ENCODE measurements at regions not wholly inside any gene's neighbourhood (a gene's known extent, or its start where the extent isn't known, plus 50 kb on each side); places are given as distances from the start of the nearest gene placed in this dataset.

DNA sequence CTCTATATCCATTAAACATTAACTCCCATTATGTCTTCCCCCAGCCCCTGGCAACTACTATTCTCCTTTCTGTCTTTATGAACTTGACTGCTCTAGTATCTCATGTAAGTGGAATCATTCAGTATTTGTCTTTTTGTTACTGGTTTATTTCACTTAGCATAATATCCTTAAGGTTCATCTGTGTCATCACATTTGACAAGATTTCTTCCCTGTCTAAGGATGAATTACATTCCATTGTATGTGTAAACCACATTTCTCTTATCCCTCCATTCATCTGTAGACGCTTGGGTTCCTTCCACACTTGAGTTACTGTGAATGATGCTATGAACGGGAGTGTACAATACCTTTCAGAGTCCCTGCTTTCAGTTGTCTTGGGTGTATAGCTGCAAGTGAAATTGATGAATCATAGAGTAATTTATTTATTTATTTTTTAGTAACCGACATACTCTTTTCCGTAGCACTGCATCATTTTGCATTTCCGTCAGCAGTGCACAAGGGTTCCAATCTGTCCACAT lies 399.7 kb upstream of the RBFOX1 start:
- no peak for DNase-seq (ENCODE audit: low spot score)

DNA sequence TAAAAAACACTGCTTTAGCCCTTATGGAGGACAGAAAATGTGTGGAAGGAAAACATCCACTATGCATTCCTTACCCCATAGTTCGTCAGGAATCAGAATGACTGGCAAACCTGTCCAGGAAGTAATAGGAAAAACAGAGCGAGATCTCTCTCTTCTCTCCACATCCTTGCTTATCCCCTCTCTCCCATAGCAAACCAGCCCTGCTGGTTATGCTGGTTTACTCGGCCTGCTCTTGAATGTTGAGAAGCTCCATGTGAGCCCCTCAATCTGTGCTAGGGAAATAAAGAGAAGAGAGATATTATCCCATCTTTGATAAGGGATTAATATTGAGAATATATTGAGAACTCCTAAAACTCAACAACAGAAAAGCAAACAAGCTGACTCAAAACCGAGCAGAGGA lies 402.8 kb upstream of the RBFOX1 start:
- DNase-seq (ENCODE audit: low spot score), result no peak

DNA sequence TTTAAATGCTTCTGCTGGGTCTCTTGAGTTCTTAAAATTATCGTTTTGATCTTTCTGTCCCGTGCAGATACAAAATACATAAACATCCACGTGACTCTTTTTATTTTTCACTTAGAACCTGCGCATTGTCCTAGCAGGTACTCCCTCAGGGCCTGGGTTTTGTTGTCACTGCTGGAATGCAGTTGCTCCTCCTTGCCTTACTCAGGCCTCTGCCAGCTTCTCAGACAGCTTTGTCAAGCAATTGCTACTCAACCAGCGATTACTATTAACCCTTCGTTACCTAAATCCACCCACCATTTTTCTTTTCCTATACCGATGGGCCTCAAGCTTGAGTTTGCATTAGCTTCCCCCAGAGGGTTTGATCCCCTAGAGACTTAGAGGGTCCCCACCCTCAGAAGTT lies 405.9 kb upstream of the RBFOX1 start:
- no peak for DNase-seq (ENCODE audit: low spot score)

- DNase-seq (ENCODE audit: low spot score), result no peak
Measured at GRCh38 chr16:6926341-6926740, 406.3 kb upstream of the RBFOX1 start.

DNA sequence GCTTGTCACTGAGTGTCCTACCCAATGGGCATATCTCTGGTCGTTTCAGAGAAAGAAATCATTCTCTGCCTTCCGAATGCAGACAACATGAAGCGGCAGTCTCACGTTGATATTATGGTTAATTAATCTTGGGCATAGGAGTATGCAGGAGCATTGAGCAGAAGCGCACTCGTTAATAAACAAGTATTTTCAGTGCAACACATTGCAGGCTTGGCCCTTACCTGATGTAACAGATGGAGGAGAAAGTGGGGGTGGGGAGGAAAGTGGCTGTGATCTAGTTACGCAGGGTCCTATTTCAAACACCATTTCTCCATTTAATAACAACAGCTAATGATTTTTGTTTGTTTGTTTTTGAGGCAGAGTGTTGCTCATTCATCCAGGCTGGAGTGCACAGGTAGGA lies 414.0 kb upstream of the RBFOX1 start:
- DNase-seq (ENCODE audit: low spot score), result no peak

DNA sequence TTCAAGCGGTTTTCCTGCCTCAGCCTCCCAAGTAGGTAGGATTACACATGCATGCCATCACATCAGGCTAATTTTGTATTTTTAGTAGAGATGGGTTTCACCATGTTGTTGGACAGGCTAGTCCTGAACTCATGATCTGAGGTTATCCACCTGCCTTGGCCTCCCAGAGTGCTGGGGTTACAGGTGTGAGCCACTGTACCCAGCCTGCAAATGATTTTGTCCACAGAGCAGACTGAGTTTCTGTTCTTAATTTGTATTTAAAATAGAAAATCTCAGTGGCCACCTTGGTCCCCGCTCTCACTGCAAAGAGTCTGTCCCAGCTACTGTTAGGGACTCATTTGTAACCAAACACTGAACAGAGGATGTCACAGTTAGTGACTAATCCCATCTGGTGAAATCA lies 415.7 kb upstream of the RBFOX1 start:
- no peak for DNase-seq (ENCODE audit: low spot score)

GRCh38 chr16:6913566-6913965 lies 419.1 kb upstream of the RBFOX1 start:
- no peak for DNase-seq (ENCODE audit: low spot score)

- DNase-seq (ENCODE audit: low spot score), result no peak
Measured at GRCh38 chr16:6910301-6910700, 422.3 kb upstream of the RBFOX1 start.

DNA sequence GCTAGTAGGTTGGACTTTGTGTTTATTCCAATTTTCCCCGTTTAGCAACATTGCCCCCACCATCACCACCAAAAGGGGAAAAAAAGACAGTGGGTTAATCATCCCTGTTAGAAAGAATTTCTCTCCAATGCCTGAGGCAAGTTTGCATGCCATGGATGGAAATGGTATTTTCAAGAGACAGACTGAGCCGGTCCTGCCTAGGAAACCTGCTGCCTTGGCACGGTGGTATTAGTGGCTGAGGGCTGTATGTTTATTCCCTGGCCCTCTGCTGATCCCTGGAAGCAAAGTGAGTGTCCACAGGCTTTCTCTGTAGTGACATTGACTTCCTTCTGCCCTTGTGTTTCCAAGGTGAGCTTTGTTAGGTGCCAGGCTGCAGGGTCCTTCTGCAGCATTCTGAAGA lies 427.0 kb upstream of the RBFOX1 start:
- no peak for DNase-seq (ENCODE audit: low spot score)

GRCh38 chr16:6903671-6904070 lies 429.0 kb upstream of the RBFOX1 start:
- no peak for DNase-seq (ENCODE audit: low spot score)

DNA sequence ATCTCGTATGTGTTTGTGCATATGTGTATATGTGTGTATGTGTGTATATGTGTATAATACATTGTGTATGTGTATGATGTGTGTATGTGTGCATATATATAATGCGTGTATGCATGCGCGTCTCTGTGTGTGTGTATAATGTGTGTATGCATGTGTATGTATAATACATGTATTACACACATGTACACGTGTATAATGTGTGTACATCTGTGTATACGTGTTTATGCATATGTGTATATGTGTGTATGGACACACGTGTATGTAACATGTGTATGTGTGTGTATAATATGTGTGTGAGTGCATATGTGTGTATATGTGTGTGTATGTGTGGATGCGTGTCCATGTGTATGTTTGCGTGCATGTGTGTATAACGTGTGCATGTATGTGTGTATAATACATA lies 433.7 kb upstream of the RBFOX1 start:
- DNase-seq (ENCODE audit: low spot score), result no peak

- no peak for DNase-seq (ENCODE audit: low spot score)
Measured at GRCh38 chr16:6897876-6898485, 434.7 kb upstream of the RBFOX1 start.

GRCh38 chr16:6892966-6893365 lies 439.7 kb upstream of the RBFOX1 start:
- DNase-seq (ENCODE audit: low spot score), result no peak

DNA sequence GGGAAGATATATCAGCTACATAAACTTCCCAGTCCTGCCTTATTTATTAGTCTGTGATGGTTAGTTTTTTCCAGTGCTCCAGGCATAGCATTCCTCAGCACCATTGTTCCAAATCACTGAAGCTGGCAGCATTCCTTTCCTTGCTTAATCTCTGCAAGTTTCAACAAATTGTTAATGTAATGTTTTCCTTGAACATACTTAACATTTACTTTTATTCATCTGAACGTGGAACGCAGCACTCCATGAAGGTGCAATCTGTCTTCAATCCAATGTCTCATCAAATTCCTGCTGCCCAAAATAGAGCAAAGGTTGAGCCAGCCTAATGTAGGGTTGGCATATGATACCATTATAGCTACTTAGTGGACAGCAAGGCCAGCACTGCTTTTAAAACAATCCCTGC lies 441.1 kb upstream of the RBFOX1 start:
- DNase-seq (ENCODE audit: low spot score), result no peak

- DNase-seq (ENCODE audit: low spot score), result no peak
Measured at GRCh38 chr16:6888531-6888930, 444.1 kb upstream of the RBFOX1 start.

GRCh38 chr16:6884002-6884401 lies 448.6 kb upstream of the RBFOX1 start:
- no peak for DNase-seq (ENCODE audit: low spot score)

GRCh38 chr16:6880263-6880662 lies 452.4 kb upstream of the RBFOX1 start:
- DNase-seq (ENCODE audit: low spot score), result no peak

- no peak for DNase-seq (ENCODE audit: low spot score)
Measured at GRCh38 chr16:6864671-6865070, 468.0 kb upstream of the RBFOX1 start.

DNA sequence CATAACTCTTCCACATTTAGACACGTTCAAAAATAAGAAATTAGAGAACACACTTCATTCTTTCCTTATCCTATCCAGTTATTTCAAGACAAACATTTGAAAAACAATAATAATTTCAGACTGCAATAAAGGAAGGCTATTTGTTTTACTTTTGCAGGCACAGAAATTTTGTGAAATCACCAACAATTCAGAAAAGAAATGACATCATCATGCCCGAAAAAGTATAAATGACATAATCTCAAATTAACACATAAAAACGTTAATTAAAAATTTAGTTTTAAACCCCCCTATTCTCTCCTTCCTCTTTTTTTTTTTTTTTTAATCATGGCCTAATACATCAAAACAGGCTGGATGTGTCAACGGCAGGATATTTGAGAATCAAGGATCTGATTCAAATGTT lies 468.4 kb upstream of the RBFOX1 start:
- DNase-seq (ENCODE audit: low spot score), result no peak

DNA sequence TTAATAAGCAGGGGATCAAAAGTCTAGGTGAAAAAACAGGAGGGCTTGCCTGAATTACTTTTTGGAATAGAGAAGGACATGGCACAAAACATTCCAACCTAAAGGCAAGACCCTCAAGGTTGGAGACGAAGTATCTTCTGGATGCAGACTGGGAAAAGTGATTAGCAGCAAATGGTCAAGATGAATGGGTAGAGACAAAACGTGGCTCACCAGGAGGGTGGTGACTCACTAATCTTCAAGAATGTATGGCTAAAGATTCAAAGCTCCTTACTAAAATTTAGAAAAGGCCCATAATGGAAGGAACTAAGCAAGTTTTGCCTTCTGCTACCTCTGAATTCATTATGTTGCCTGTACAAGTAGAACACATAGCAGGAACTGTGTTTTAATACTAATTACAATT lies 469.5 kb upstream of the RBFOX1 start:
- DNase-seq (ENCODE audit: low spot score), result no peak

DNA sequence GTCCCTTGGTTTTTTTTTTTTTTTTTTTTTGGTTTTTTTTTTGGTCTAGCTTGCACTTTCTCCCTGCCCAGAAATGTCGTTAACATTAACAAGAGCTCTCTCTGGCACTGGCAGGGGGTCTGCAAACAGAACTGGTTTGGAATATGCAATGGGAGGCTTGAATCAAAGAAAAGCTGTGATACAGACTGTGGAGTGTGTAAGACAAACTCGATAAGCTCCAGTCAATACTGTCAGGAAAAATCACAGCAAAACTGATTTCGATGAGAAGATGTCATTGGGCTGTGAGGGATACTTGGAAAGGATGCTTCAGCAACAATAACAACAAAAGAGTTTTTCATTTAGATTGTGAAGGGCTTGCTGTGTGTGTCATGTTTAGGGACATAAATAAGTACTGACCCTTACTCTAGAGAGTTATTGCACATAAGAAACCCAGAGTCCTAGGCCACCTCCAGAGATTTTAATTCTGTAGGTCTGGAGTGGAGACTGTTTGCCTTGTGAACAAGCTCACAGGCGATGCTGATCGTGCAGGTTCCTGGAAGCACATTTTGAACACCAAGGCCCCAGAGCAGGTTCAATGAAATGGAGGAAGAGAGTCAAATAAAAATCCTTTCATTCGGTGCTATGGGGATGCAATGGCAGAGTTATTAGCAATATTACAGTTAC lies 470.7 kb upstream of the RBFOX1 start:
- DNase-seq (ENCODE audit: low spot score), result no peak

- DNase-seq (ENCODE audit: low spot score), result no peak
Measured at GRCh38 chr16:6861135-6861814, 471.4 kb upstream of the RBFOX1 start.

- no peak for DNase-seq (ENCODE audit: low spot score)
Measured at GRCh38 chr16:6857575-6857974, 475.1 kb upstream of the RBFOX1 start.

DNA sequence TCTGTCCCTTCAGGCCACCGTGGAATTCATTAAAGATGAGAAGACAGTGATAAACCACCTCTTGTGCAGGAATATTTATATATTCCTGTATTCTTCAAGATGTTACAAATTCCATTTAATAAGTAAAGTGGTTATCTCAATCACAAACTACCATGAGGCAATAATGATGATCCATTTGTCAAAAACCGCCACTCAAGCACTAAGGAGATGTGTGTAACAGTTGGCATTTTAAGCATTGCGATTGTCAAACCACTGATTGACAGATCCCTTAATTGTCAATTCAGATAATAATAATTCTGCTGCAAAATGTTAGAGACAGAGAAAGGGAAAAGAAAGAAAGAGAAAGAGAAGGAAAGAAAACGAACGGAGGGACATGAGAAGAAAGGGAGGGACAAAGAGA lies 476.1 kb upstream of the RBFOX1 start:
- no peak for DNase-seq (ENCODE audit: low spot score)
